ENCODE measurements at regions not wholly inside any gene's neighbourhood (a gene's known extent, or its start where the extent isn't known, plus 50 kb on each side); places are given as distances from the start of the nearest gene placed in this dataset.

GRCh38 chr3:73203101-73203500 is 141.6 kb downstream of the EBLN2 start:
- DNase-seq (ENCODE audit: extremely low read depth in 1 of 4, low spot score in 3 of 4) (no peak), ATAC-seq (no peak), FAIRE-seq (no peak)
- no peak overlapping the region for H2AFZ ChIP-seq (ENCODE audit: low read depth, low read length)
- no peak overlapping the region for H3K27ac ChIP-seq (ENCODE audit: extremely low read depth, low read depth, low read length)
- no peak overlapping the region for H3K9ac ChIP-seq (ENCODE audit: insufficient read depth in 1 of 2, low read depth in 2 of 2, low read length in 2 of 2)
- H3K4me1 ChIP-seq (replicated peaks in 1 of 2; ENCODE audit: control insufficient read depth in 2 of 2, insufficient read depth in 2 of 2, low read length in 2 of 2), result no peaks in the 10 kb centered on the region
- no peaks in the 10 kb centered on the region for H3K9me1 ChIP-seq (ENCODE audit: control insufficient read depth, insufficient read depth, low read length)
- H3K36me3 ChIP-seq (ENCODE audit: control insufficient read depth, insufficient read depth, low read length), result no peaks in the 10 kb centered on the region
- ChIA-PET POLR2A (no interaction called here), CTCF (ENCODE audit: low intra/inter-chr PET ratio) (no interaction called here)
- H3K27me3 ChIP-seq (ENCODE audit: control insufficient read depth in 2 of 2, insufficient read depth in 2 of 2, low read length in 2 of 2), result no peaks in the 10 kb centered on the region; a peak in 2 of 5 replicates
- in situ Hi-C loops (cut with MboI) (no loop called here), intact Hi-C loops (cut with micrococcal nuclease) (no loop called here)
- H3K79me2 ChIP-seq (ENCODE audit: control insufficient read depth, insufficient read depth, low read length), result no peaks in the 10 kb centered on the region
- H4K20me1 ChIP-seq (replicated peaks; ENCODE audit: control insufficient read depth, insufficient read depth, low read length), result no peaks in the 10 kb centered on the region
- no peak overlapping the region for H3K4me3 ChIP-seq
- no peak for TF ChIP-seq FOSL1 (tag; conservative IDR thresholded peaks at IDR 0.05)
- no peak for TF ChIP-seq BDP1 (IDR thresholded peaks at IDR 0.05; ENCODE audit: insufficient read depth, insufficient read length)
- no peak for TF ChIP-seq FOXJ2 (tag; IDR thresholded peaks at IDR 0.05)
- TF ChIP-seq ILK (tag; IDR thresholded peaks at IDR 0.05; ENCODE audit: borderline replicate concordance, low read depth), result no peak
- TF ChIP-seq DNMT1 (IDR thresholded peaks at IDR 0.05), result no peak
- no peak for TF ChIP-seq ZNF318 (IDR thresholded peaks at IDR 0.05; ENCODE audit: borderline replicate concordance in 1 of 2, low read depth in 1 of 2)
- TF ChIP-seq FOXK1 (CRISPR knock-in tag; IDR thresholded peaks at IDR 0.05; ENCODE audit: borderline replicate concordance), result no peak
- no peak for TF ChIP-seq SAFB2 (IDR thresholded peaks at IDR 0.05; ENCODE audit: borderline replicate concordance, low read depth, low read length, severe bottlenecking)
- no peak for TF ChIP-seq ZNF668 (CRISPR knock-in tag; IDR thresholded peaks at IDR 0.05)
- no peaks in the 10 kb centered on the region for H3K9me3 ChIP-seq (replicated peaks; ENCODE audit: control insufficient read depth, insufficient read depth, low read depth, low read length)
- H3K4me2 ChIP-seq (ENCODE audit: insufficient read depth, low read length), result no peak overlapping the region
- no TSS peak for BruUV-seq (replicated peaks)
- 0% methylated on average over 2 of the region's 2 CpGs for WGBS (ENCODE audit: insufficient coverage, low coverage, missing lambda C conversion rate)

Measured in K562 (cell line).